ENCODE measurements at regions not wholly inside any gene's neighbourhood (a gene's known extent, or its start where the extent isn't known, plus 50 kb on each side); places are given as distances from the start of the nearest gene placed in this dataset.

DNA sequence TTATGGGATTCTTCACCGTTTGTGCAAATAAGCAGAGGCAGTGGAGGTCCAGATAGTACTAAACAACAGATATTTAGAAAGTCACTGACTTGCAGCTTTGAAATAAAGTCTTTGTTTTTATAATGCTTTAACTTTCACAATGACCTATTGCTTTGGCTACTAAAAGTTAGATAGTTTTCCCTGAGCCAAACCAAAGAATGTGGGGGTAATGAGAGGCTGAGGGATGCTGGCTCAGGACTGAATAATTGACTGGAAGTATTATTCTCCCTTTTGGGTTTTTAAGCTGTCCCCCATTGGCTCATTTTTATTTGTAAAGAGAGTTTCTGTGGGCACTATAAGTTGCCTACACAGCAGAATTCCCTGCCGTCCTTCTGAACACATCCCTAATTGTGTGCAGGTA lies 99.2 kb upstream of the ACTBL2 start:
- TF ChIP-seq, protein P1, sequence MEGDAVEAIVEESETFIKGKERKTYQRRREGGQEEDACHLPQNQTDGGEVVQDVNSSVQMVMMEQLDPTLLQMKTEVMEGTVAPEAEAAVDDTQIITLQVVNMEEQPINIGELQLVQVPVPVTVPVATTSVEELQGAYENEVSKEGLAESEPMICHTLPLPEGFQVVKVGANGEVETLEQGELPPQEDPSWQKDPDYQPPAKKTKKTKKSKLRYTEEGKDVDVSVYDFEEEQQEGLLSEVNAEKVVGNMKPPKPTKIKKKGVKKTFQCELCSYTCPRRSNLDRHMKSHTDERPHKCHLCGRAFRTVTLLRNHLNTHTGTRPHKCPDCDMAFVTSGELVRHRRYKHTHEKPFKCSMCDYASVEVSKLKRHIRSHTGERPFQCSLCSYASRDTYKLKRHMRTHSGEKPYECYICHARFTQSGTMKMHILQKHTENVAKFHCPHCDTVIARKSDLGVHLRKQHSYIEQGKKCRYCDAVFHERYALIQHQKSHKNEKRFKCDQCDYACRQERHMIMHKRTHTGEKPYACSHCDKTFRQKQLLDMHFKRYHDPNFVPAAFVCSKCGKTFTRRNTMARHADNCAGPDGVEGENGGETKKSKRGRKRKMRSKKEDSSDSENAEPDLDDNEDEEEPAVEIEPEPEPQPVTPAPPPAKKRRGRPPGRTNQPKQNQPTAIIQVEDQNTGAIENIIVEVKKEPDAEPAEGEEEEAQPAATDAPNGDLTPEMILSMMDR (IDR thresholded peaks at IDR 0.05; ENCODE audit: low read length) = no peak
- TF ChIP-seq EZH2 (IDR thresholded peaks at IDR 0.05; ENCODE audit: borderline replicate concordance, low read length) = no peak
